ENCODE measurements at regions not wholly inside any gene's neighbourhood (a gene's known extent, or its start where the extent isn't known, plus 50 kb on each side); places are given as distances from the start of the nearest gene placed in this dataset.

DNA sequence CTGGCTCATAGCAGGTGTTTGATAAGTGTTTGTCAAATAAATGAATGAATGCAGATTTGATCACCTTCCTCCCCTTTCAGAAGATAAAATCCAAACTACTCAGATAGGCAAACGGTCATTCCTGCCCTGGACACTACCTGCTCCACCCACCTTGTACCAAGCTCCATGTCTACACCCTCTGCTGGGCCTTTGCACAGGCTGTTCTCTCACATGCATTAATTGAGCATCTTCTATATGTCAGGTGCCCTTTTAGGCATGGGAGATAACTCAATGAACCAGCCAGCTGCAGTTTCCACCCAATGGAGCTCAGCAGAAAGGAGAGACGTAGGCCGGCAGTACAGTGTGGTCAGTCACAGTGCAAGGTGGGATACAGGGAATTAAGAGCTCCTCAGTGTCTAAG lies 102.3 kb upstream of the CPEB4 start:
- TF ChIP-seq, protein P1, sequence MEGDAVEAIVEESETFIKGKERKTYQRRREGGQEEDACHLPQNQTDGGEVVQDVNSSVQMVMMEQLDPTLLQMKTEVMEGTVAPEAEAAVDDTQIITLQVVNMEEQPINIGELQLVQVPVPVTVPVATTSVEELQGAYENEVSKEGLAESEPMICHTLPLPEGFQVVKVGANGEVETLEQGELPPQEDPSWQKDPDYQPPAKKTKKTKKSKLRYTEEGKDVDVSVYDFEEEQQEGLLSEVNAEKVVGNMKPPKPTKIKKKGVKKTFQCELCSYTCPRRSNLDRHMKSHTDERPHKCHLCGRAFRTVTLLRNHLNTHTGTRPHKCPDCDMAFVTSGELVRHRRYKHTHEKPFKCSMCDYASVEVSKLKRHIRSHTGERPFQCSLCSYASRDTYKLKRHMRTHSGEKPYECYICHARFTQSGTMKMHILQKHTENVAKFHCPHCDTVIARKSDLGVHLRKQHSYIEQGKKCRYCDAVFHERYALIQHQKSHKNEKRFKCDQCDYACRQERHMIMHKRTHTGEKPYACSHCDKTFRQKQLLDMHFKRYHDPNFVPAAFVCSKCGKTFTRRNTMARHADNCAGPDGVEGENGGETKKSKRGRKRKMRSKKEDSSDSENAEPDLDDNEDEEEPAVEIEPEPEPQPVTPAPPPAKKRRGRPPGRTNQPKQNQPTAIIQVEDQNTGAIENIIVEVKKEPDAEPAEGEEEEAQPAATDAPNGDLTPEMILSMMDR (IDR thresholded peaks at IDR 0.05; ENCODE audit: low read depth, low read length, poor library complexity, severe bottlenecking) = no peak
- no peak for TF ChIP-seq EZH2phosphoT487 (IDR thresholded peaks at IDR 0.05; ENCODE audit: borderline replicate concordance, low read length)
